Suprapubic skin (tissue), 4 donors: ENCODE measurements at regions not wholly inside any gene's neighbourhood (a gene's known extent, or its start where the extent isn't known, plus 50 kb on each side); places are given as distances from the start of the nearest gene placed in this dataset.

Source experiments
- DNase-seq, 2 donors: peaks; one replicate each; pipeline ENCODE4 v3.0.0-alpha.2; 2019; ENCODE audit warnings: low spot score in 2 of 2
- H3K27ac ChIP-seq: fragments of 200-600 bp; sonication (generic); one replicate; pipeline ENCODE4 v1.5.1; 2019
- H3K27me3 ChIP-seq: fragments of 200-600 bp; sonication (generic); one replicate; pipeline ENCODE4 v1.5.1; 2019
- H3K36me3 ChIP-seq: fragments of 200-600 bp; sonication (generic); one replicate; pipeline ENCODE4 v1.5.1; 2019
- H3K4me1 ChIP-seq: fragments of 200-600 bp; sonication (generic); one replicate; pipeline ENCODE4 v1.5.1; 2019
- H3K4me3 ChIP-seq: fragments of 200-600 bp; sonication (generic); one replicate; pipeline ENCODE4 v1.5.1; 2019; ENCODE audit warnings: mild to moderate bottlenecking
- H3K9me3 ChIP-seq: fragments of 200-600 bp; sonication (generic); one replicate; pipeline ENCODE4 v1.5.1; 2019
- EP300 ChIP-seq: sonication (generic); formaldehyde crosslinking; IDR thresholded peaks from one replicate; pipeline ENCODE4 v1.6.1; 2017; ENCODE audit warnings: antibody characterized with exemption
- POLR2A ChIP-seq, 2 donors: fragments of 450-650 bp; IDR thresholded peaks; one replicate each; pipeline ENCODE4 v1.6.1; 2017; ENCODE audit warnings: antibody characterized with exemption in 2 of 2, mild to moderate bottlenecking in 2 of 2, moderate library complexity in 2 of 2
- POLR2AphosphoS5 ChIP-seq, 3 donors: sonication (generic); formaldehyde crosslinking; IDR thresholded peaks; one replicate each; pipeline ENCODE4 v1.6.1; 2017; ENCODE audit warnings: antibody characterized with exemption in 3 of 3
- WGBS: methylation state at CpG from one replicate; pipeline ENCODE4 v1.1.5; 2018; 5-methylcytosine and 5-hydroxymethylcytosine counted together
- TF ChIP-seq, protein P1 (sequence below), 2 donors: fragments of 200-600 bp in 1 of 2; fragments of 450-650 bp in 1 of 2; sonication (generic) in 1 of 2; IDR thresholded peaks; one replicate each; pipeline ENCODE4 v1.5.1; 2016 to 2019; ENCODE audit warnings: antibody characterized with exemption in 2 of 2, mild to moderate bottlenecking in 1 of 2, moderate library complexity in 1 of 2

DNA sequence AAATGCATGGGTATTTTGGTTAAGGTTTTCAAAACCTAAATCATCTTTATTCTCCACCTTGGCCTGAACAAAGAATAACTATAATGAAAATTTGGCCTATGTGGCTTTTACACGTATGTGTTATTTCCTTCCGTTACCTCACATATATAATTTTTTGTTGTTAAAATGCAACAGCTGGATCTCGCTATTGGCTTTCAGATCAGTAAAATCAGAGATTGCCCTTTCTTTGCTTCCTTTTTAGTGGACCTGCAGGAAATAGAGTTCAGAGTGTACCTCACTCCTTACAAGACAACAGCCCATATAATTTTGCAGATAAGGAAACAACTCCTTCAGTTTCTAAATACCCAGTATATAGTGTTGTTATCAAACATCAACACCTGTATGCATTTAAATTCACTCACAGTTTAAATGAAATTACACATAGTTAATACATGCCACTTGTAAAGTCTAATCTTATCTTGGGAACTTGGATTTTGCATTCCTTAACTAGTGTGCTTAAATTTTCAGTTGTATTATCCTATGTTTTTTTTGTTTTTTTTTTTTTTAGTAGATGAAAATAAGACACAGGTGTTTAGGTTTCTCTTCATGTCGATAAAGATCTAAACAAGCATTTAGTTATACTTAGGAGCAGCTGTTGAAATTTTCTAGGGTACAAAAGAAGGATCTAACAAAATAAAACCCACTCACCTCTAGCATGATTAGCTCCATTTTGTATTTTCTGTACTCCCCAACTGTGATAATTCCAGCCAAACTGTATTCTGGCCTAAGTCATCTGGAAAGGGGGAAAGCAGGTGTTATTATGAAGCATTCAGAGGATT, 96.2 kb upstream of the SPRY1 start:
- 86% methylated on average over 4 of the region's 4 CpGs for whole genome bisulfite sequencing
- no peak overlapping the region for H3K27ac ChIP-seq
- TF ChIP-seq POLR2AphosphoS5 (IDR thresholded peaks at IDR 0.05) (no peak), POLR2A (IDR thresholded peaks at IDR 0.05) (no peak), EP300 (no peak)
- TF ChIP-seq, protein P1, sequence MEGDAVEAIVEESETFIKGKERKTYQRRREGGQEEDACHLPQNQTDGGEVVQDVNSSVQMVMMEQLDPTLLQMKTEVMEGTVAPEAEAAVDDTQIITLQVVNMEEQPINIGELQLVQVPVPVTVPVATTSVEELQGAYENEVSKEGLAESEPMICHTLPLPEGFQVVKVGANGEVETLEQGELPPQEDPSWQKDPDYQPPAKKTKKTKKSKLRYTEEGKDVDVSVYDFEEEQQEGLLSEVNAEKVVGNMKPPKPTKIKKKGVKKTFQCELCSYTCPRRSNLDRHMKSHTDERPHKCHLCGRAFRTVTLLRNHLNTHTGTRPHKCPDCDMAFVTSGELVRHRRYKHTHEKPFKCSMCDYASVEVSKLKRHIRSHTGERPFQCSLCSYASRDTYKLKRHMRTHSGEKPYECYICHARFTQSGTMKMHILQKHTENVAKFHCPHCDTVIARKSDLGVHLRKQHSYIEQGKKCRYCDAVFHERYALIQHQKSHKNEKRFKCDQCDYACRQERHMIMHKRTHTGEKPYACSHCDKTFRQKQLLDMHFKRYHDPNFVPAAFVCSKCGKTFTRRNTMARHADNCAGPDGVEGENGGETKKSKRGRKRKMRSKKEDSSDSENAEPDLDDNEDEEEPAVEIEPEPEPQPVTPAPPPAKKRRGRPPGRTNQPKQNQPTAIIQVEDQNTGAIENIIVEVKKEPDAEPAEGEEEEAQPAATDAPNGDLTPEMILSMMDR (IDR thresholded peaks at IDR 0.05) = no peak
- no peak for DNase-seq
- H3K27me3 ChIP-seq = no peaks in the 10 kb centered on the region
- peaks cover 19% of the 10 kb centered on the region for H3K4me1 ChIP-seq
- no peak overlapping the region for H3K4me3 ChIP-seq
- H3K36me3 ChIP-seq = no peaks in the 10 kb centered on the region
- H3K9me3 ChIP-seq = no peaks in the 10 kb centered on the region

- no peak overlapping the region for H3K27ac ChIP-seq
- no peaks in the 10 kb centered on the region for H3K36me3 ChIP-seq
- no peak overlapping the region for H3K4me3 ChIP-seq
- H3K4me1 ChIP-seq = peaks cover 19% of the 10 kb centered on the region
- no peak for DNase-seq
- TF ChIP-seq, protein P1 (IDR thresholded peaks at IDR 0.05) = no peak
- no peak for TF ChIP-seq EP300
- no peaks in the 10 kb centered on the region for H3K27me3 ChIP-seq
- H3K9me3 ChIP-seq = no peaks in the 10 kb centered on the region
- 96% methylated on average over 2 of the region's 2 CpGs for WGBS
Measured at GRCh38 chr4:123301923-123302322, 94.7 kb upstream of the SPRY1 start.

DNA sequence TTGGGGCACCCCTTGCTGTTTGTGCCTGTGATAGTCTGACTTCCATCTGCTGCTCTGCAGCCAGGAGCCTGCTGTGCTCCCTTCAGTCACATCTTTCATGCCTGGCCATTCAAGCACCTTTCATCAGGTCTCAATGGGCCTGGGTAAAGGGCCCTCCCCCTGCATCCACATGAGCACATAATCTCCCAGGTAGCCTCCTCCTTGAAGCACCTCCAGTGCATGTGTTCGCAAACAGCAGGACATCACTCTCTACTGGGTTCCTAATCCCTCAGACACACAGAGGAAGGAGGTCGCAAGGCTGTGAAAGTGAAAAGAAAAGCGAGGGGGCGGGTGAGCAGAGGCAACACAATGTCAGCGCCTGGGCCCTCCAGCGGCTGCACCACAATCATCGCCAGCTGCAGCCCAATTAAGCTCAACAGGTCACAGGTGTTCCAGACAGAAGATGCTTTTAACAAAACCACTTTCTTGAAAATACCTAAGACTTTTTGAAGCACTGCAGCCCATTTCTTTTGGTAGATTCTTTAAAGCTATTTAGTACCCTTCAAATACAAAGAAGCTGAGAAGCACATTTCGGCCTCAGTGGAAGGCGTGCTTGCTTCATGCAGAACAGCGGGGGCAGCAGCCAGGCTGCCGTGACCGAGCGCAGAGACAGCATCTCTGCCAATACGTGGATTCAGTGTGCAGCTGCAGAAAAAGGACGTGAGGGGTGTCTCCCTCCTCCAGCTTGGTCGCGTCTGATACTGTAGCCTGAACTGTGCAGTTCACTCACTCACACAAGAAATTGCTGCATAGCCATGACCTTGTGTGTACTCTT, 92.2 kb upstream of the SPRY1 start:
- no peak for DNase-seq
- 93% methylated on average over 17 of the region's 17 CpGs for WGBS
- Histone ChIP-seq H3K36me3 (no peaks in the 10 kb centered on the region), H3K27me3 (no peaks in the 10 kb centered on the region), H3K9me3 (no peaks in the 10 kb centered on the region), H3K4me1 (peaks cover 9% of the 10 kb centered on the region), H3K27ac (no peak overlapping the region), H3K4me3 (no peak overlapping the region)
- no peak for TF ChIP-seq POLR2A (IDR thresholded peaks at IDR 0.05)

DNA sequence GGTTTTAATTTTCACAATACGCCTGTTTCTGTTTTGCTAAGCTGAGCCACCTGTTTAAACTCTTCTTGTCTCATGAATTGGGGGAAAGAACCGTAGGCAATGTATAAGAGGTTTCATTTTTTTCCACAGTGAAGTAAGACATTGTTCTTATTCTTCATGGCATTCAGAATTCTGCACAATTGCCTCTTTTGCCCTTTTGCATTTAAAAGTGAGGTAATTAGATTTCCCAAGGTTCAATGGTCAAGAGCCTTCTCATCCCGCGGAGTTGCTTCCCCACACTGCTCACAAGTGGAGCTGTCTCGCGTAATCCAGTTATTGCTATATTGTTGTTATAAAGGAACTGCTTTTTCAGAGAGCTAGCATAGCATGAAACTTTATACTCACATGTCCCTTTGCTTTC, 90.9 kb upstream of the SPRY1 start:
- WGBS = 84% methylated on average over 6 of the region's 6 CpGs
- Histone ChIP-seq H3K4me3 (no peak overlapping the region), H3K36me3 (no peaks in the 10 kb centered on the region), H3K27me3 (no peaks in the 10 kb centered on the region), H3K4me1 (no peaks in the 10 kb centered on the region), H3K9me3 (no peaks in the 10 kb centered on the region), H3K27ac (no peak overlapping the region)
- TF ChIP-seq, protein P1 (IDR thresholded peaks at IDR 0.05) = no peak
- TF ChIP-seq POLR2A (IDR thresholded peaks at IDR 0.05) = no peak
- TF ChIP-seq POLR2AphosphoS5 (IDR thresholded peaks at IDR 0.05) = no peak
- TF ChIP-seq EP300 = no peak
- DNase-seq = no peak

- TF ChIP-seq, protein P1 (IDR thresholded peaks at IDR 0.05) = no peak
- no peak for TF ChIP-seq EP300
- TF ChIP-seq POLR2AphosphoS5 (IDR thresholded peaks at IDR 0.05) = no peak
- TF ChIP-seq POLR2A (IDR thresholded peaks at IDR 0.05) = no peak
- H3K9me3 ChIP-seq = no peaks in the 10 kb centered on the region
- H3K27me3 ChIP-seq = no peaks in the 10 kb centered on the region
- WGBS = 81% methylated on average over 2 of the region's 2 CpGs
- no peaks in the 10 kb centered on the region for H3K4me1 ChIP-seq
- no peak overlapping the region for H3K4me3 ChIP-seq
- no peak overlapping the region for H3K27ac ChIP-seq
- no peaks in the 10 kb centered on the region for H3K36me3 ChIP-seq
- no peak for DNase-seq
Measured at GRCh38 chr4:123306769-123307168, 89.8 kb upstream of the SPRY1 start.
